Tibial nerve (tissue), 3 donors: ENCODE measurements at regions not wholly inside any gene's neighbourhood (a gene's known extent, or its start where the extent isn't known, plus 50 kb on each side); places are given as distances from the start of the nearest gene placed in this dataset.

Experiments used
- EP300 ChIP-seq, 2 donors: sonication (generic); formaldehyde crosslinking; IDR thresholded peaks; one replicate each; pipeline ENCODE4 v1.6.1; 2017; ENCODE audit warnings: antibody characterized with exemption in 2 of 2, mild to moderate bottlenecking in 1 of 2
- POLR2A ChIP-seq, 2 donors: fragments of 450-650 bp; IDR thresholded peaks; one replicate each; pipeline ENCODE4 v1.6.1; 2017; ENCODE audit warnings: antibody characterized with exemption in 2 of 2, mild to moderate bottlenecking in 2 of 2, moderate library complexity in 2 of 2

- TF ChIP-seq EP300 (IDR thresholded peaks at IDR 0.05) (no peak), POLR2A (IDR thresholded peaks at IDR 0.05) (no peak)
These were observed 90.0 kb downstream of the DHCR7 start for GRCh38 chr11:71358122-71358728.
